ENCODE measurements at regions not wholly inside any gene's neighbourhood (a gene's known extent, or its start where the extent isn't known, plus 50 kb on each side); places are given as distances from the start of the nearest gene placed in this dataset.

GRCh38 chr1:72938408-72938807, 656.1 kb upstream of the NEGR1 start:
- no peaks in the 10 kb centered on the region for H3K9me3 ChIP-seq (ENCODE audit: insufficient read depth, low read length, severe bottlenecking)
- H2AFZ ChIP-seq (ENCODE audit: low read depth, low read length) = no peak overlapping the region
- no peak overlapping the region for H3K9ac ChIP-seq (ENCODE audit: low read depth, low read length)
- DNase-seq (no peak), ATAC-seq (ENCODE audit: insufficient read depth, low read depth) (no peak)
- no peak overlapping the region for H3K4me3 ChIP-seq (ENCODE audit: low read depth in 1 of 2, low read length in 2 of 2)
- no peaks in the 10 kb centered on the region for H3K36me3 ChIP-seq (ENCODE audit: insufficient read depth, low read length)
- no peaks in the 10 kb centered on the region for H3K4me1 ChIP-seq (ENCODE audit: insufficient read depth, low read length)
- H3K27me3 ChIP-seq (ENCODE audit: insufficient read depth, low read length, poor library complexity) = no peaks in the 10 kb centered on the region
- no peaks in the 10 kb centered on the region for H4K20me1 ChIP-seq (ENCODE audit: insufficient read depth, low read length)
- H3K4me2 ChIP-seq (ENCODE audit: insufficient read depth, low read length) = no peak overlapping the region
- no peak for TF ChIP-seq EZH2 (IDR thresholded peaks at IDR 0.05; ENCODE audit: borderline replicate concordance, low read depth, low read length, severe bottlenecking)
- no peak for TF ChIP-seq CTCF (IDR thresholded peaks at IDR 0.05; ENCODE audit: borderline replicate concordance, extremely low read depth, low read length, poor library complexity, severe bottlenecking)
- no peak overlapping the region for H3K27ac ChIP-seq (ENCODE audit: low read length)
- no peaks in the 10 kb centered on the region for H3K79me2 ChIP-seq (ENCODE audit: insufficient read depth, low read length)

GRCh38 chr1:72937905-72938304, 655.6 kb upstream of the NEGR1 start:
- Histone ChIP-seq H3K27me3 (ENCODE audit: insufficient read depth, low read length, poor library complexity) (no peaks in the 10 kb centered on the region), H2AFZ (ENCODE audit: low read depth, low read length) (no peak overlapping the region), H3K27ac (ENCODE audit: low read length) (no peak overlapping the region), H3K79me2 (ENCODE audit: insufficient read depth, low read length) (no peaks in the 10 kb centered on the region), H3K4me3 (ENCODE audit: low read depth in 1 of 2, low read length in 2 of 2) (no peak overlapping the region), H3K9ac (ENCODE audit: low read depth, low read length) (no peak overlapping the region), H3K9me3 (ENCODE audit: insufficient read depth, low read length, severe bottlenecking) (no peaks in the 10 kb centered on the region), H4K20me1 (ENCODE audit: insufficient read depth, low read length) (no peaks in the 10 kb centered on the region), H3K36me3 (ENCODE audit: insufficient read depth, low read length) (no peaks in the 10 kb centered on the region), H3K4me2 (ENCODE audit: insufficient read depth, low read length) (no peak overlapping the region), H3K4me1 (ENCODE audit: insufficient read depth, low read length) (no peaks in the 10 kb centered on the region)
- TF ChIP-seq EZH2 (IDR thresholded peaks at IDR 0.05; ENCODE audit: borderline replicate concordance, low read depth, low read length, severe bottlenecking) (no peak), CTCF (IDR thresholded peaks at IDR 0.05; ENCODE audit: borderline replicate concordance, extremely low read depth, low read length, poor library complexity, severe bottlenecking) (no peak)
- no peak for ATAC-seq (ENCODE audit: insufficient read depth, low read depth)
- DNase-seq = no peak

- Histone ChIP-seq H2AFZ (ENCODE audit: low read depth, low read length) (no peak overlapping the region), H3K27me3 (ENCODE audit: insufficient read depth, low read length, poor library complexity) (no peaks in the 10 kb centered on the region), H3K27ac (ENCODE audit: low read length) (no peak overlapping the region), H3K9ac (ENCODE audit: low read depth, low read length) (no peak overlapping the region), H3K4me2 (ENCODE audit: insufficient read depth, low read length) (no peak overlapping the region), H3K79me2 (ENCODE audit: insufficient read depth, low read length) (no peaks in the 10 kb centered on the region), H3K36me3 (ENCODE audit: insufficient read depth, low read length) (no peaks in the 10 kb centered on the region), H3K4me3 (ENCODE audit: low read depth in 1 of 2, low read length in 2 of 2) (no peak overlapping the region), H4K20me1 (ENCODE audit: insufficient read depth, low read length) (no peaks in the 10 kb centered on the region), H3K9me3 (ENCODE audit: insufficient read depth, low read length, severe bottlenecking) (no peaks in the 10 kb centered on the region), H3K4me1 (ENCODE audit: insufficient read depth, low read length) (no peaks in the 10 kb centered on the region)
- TF ChIP-seq CTCF (IDR thresholded peaks at IDR 0.05; ENCODE audit: borderline replicate concordance, extremely low read depth, low read length, poor library complexity, severe bottlenecking) = no peak
- no peak for TF ChIP-seq EZH2 (IDR thresholded peaks at IDR 0.05; ENCODE audit: borderline replicate concordance, low read depth, low read length, severe bottlenecking)
- no peak for DNase-seq
- ATAC-seq (ENCODE audit: insufficient read depth, low read depth) = no peak
Observed at GRCh38 chr1:72936942-72937341, 654.6 kb upstream of the NEGR1 start.

GRCh38 chr1:72936151-72936740, 653.9 kb upstream of the NEGR1 start:
- no peak overlapping the region for H3K4me3 ChIP-seq (ENCODE audit: low read depth in 1 of 2, low read length in 2 of 2)
- no peak overlapping the region for H3K4me2 ChIP-seq (ENCODE audit: insufficient read depth, low read length)
- H3K9ac ChIP-seq (ENCODE audit: low read depth, low read length) = no peak overlapping the region

More at GRCh38 chr1:72936151-72936740, 653.9 kb upstream of the NEGR1 start:
- Histone ChIP-seq H3K36me3 (ENCODE audit: insufficient read depth, low read length) (no peaks in the 10 kb centered on the region), H3K27me3 (ENCODE audit: insufficient read depth, low read length, poor library complexity) (no peaks in the 10 kb centered on the region), H3K4me1 (ENCODE audit: insufficient read depth, low read length) (no peaks in the 10 kb centered on the region), H4K20me1 (ENCODE audit: insufficient read depth, low read length) (no peaks in the 10 kb centered on the region), H3K79me2 (ENCODE audit: insufficient read depth, low read length) (no peaks in the 10 kb centered on the region), H2AFZ (ENCODE audit: low read depth, low read length) (no peak overlapping the region), H3K9me3 (ENCODE audit: insufficient read depth, low read length, severe bottlenecking) (no peaks in the 10 kb centered on the region), H3K27ac (ENCODE audit: low read length) (no peak overlapping the region)
- ATAC-seq (ENCODE audit: insufficient read depth, low read depth) = no peak
- no peak for TF ChIP-seq EZH2 (IDR thresholded peaks at IDR 0.05; ENCODE audit: borderline replicate concordance, low read depth, low read length, severe bottlenecking)
- no peak for DNase-seq
